ENCODE measurements at regions not wholly inside any gene's neighbourhood (a gene's known extent, or its start where the extent isn't known, plus 50 kb on each side); places are given as distances from the start of the nearest gene placed in this dataset.

DNA sequence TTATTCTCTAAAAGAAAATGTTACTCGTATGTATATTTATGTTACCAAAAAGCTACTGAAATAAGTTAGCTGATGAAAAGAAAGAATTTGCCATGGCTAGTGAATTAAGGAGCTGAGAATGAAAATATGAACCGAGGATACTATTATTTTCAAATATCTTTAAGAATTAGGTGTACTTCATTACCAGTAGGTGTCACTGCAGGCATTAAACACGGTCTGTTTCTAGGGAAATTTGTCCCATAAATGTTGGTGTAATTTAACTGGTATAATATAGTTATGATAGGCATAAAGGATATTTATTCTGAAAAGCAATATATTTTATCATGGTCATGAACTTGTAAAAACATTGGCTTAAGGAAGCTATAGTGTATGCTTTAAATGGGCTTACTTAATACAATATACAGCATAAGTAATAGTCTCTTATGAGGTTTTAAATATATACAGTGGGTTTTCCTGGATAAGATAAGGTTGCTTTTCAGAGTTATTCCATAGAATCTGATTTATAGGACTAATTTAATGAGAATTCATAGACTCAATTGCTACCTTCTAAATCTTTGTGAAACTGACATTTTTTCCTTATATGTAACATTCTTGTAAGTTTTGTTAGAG lies 72.4 kb upstream of the MPDZ start:
- no peak for TF ChIP-seq POLR2A (IDR thresholded peaks at IDR 0.05)
- TF ChIP-seq, protein P1, sequence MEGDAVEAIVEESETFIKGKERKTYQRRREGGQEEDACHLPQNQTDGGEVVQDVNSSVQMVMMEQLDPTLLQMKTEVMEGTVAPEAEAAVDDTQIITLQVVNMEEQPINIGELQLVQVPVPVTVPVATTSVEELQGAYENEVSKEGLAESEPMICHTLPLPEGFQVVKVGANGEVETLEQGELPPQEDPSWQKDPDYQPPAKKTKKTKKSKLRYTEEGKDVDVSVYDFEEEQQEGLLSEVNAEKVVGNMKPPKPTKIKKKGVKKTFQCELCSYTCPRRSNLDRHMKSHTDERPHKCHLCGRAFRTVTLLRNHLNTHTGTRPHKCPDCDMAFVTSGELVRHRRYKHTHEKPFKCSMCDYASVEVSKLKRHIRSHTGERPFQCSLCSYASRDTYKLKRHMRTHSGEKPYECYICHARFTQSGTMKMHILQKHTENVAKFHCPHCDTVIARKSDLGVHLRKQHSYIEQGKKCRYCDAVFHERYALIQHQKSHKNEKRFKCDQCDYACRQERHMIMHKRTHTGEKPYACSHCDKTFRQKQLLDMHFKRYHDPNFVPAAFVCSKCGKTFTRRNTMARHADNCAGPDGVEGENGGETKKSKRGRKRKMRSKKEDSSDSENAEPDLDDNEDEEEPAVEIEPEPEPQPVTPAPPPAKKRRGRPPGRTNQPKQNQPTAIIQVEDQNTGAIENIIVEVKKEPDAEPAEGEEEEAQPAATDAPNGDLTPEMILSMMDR (IDR thresholded peaks at IDR 0.05), result peak; percentile 34 to 40

Data from suprapubic skin (tissue), 3 donors.